ENCODE measurements at regions not wholly inside any gene's neighbourhood (a gene's known extent, or its start where the extent isn't known, plus 50 kb on each side); places are given as distances from the start of the nearest gene placed in this dataset.

DNA sequence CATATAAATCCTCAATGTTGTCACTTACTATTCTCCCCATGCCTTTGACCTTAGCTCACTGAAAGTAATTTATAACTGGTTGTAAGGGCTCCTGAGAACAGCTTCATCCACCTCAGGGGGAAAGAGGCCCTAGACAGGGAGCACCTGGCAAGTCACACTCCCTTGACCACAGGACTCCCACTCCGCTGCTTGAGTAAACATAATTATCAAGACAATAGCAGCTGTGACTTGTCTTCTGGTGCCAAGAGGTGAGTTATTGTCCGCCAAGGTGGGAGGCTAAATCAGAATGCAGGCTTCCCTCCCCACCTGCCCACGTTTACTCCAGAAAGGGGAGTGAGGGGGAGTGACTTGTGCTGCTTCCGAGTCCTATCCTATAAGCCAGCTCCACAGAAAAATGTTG, 230.6 kb upstream of the LRATD1 start:
- TF ChIP-seq, protein P1, sequence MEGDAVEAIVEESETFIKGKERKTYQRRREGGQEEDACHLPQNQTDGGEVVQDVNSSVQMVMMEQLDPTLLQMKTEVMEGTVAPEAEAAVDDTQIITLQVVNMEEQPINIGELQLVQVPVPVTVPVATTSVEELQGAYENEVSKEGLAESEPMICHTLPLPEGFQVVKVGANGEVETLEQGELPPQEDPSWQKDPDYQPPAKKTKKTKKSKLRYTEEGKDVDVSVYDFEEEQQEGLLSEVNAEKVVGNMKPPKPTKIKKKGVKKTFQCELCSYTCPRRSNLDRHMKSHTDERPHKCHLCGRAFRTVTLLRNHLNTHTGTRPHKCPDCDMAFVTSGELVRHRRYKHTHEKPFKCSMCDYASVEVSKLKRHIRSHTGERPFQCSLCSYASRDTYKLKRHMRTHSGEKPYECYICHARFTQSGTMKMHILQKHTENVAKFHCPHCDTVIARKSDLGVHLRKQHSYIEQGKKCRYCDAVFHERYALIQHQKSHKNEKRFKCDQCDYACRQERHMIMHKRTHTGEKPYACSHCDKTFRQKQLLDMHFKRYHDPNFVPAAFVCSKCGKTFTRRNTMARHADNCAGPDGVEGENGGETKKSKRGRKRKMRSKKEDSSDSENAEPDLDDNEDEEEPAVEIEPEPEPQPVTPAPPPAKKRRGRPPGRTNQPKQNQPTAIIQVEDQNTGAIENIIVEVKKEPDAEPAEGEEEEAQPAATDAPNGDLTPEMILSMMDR (IDR thresholded peaks at IDR 0.05): no peak
- TF ChIP-seq POLR2A (IDR thresholded peaks at IDR 0.05): no peak

All from heart left ventricle (tissue), 13 donors.